Endothelial cell of umbilical vein (primary cell): ENCODE measurements at regions not wholly inside any gene's neighbourhood (a gene's known extent, or its start where the extent isn't known, plus 50 kb on each side); places are given as distances from the start of the nearest gene placed in this dataset.

ENCODE experiments used
- BruUV-seq: library from RNA; stranded (reverse); fragments of 400-500 nt; replicated peaks from 2 replicates; lab custom pipeline; 2021; lab: Mats Ljungman, UMichigan
- CTCF ChIA-PET: fragments of 300-600, 350-600 bp; sonication (Branson Sonifier 250); formaldehyde crosslinking; loops from one replicate; lab custom pipeline; 2021; ENCODE audit warnings: antibody characterized with exemption, inconsistent platforms; lab: Charles Lee
- POLR2A ChIA-PET: fragments of 300-600, 350-600 bp; sonication (Branson Sonifier 250); formaldehyde crosslinking; loops from one replicate; lab custom pipeline; 2021; ENCODE audit warnings: antibody characterized with exemption, inconsistent platforms; lab: Charles Lee
- DNase-seq: peaks from one replicate; pipeline ENCODE4 v3.0.0-alpha.2; 2011; ENCODE audit warnings: low read depth, low spot score
- FAIRE-seq: peaks from 2 replicates; lab custom pipeline; 2011; peaks lifted over from hg19 to GRCh38; lab: Jason Lieb, UNC
- H2AFZ ChIP-seq: 2 replicates; pipeline ENCODE4 v1.6.0; 2012; ENCODE audit warnings: low read depth, low read length, control low read depth, inconsistent platforms
- H3K27ac ChIP-seq: 2 replicates; pipeline ENCODE4 v1.5.1; 2011; ENCODE audit warnings: low read depth, mild to moderate bottlenecking, control low read depth, low read length, moderate library complexity; ENCODE audit not compliant: insufficient read depth
- H3K27me3 ChIP-seq, 2 experiments: 2 replicates each; pipeline versions ENCODE4 v1.6.0 to v1.6.1; 2011; ENCODE audit warnings: low read length in 2 of 2, mixed read lengths in 1 of 2; ENCODE audit not compliant: control insufficient read depth in 2 of 2, insufficient read depth in 2 of 2
- H3K36me3 ChIP-seq, 2 experiments: 2 replicates in 1 of 2; 3 replicates in 1 of 2; pipeline ENCODE4 v1.5.1; 2011; ENCODE audit warnings: low read length in 2 of 2, mild to moderate bottlenecking in 1 of 2, moderate library complexity in 1 of 2; ENCODE audit not compliant: control insufficient read depth in 2 of 2, insufficient read depth in 2 of 2; ENCODE audit errors: extremely low read depth in 1 of 2
- H3K4me1 ChIP-seq: 3 replicates; pipeline ENCODE4 v1.5.1; 2011; ENCODE audit warnings: mild to moderate bottlenecking, low read length; ENCODE audit not compliant: control insufficient read depth, insufficient read depth; ENCODE audit errors: extremely low read depth
- H3K4me2 ChIP-seq: 2 replicates; pipeline ENCODE4 v1.6.1; 2011; ENCODE audit warnings: low read length, control low read depth, mixed read lengths; ENCODE audit not compliant: insufficient read depth
- H3K4me3 ChIP-seq, 3 experiments: fragments of 200-600 bp in 1 of 3; sonication (generic), shearing (Covaris generic) in 1 of 3; replicated peaks in 1 of 3; 2 replicates each; pipeline ENCODE4 v1.5.1; 2011 to 2016; ENCODE audit warnings: control low read depth in 3 of 3, low read length in 3 of 3, mild to moderate bottlenecking in 2 of 3, inconsistent platforms in 1 of 3, low read depth in 1 of 3, moderate library complexity in 1 of 3; ENCODE audit not compliant: insufficient read depth in 1 of 3
- H3K79me2 ChIP-seq: 2 replicates; pipeline ENCODE4 v1.6.0; 2012; ENCODE audit warnings: low read length, inconsistent platforms; ENCODE audit not compliant: control insufficient read depth, insufficient read depth
- H3K9ac ChIP-seq: replicated peaks from 2 replicates; pipeline ENCODE3; 2011; ENCODE audit warnings: low read length, control low read depth; ENCODE audit not compliant: insufficient read depth; ENCODE audit errors: extremely low read depth
- H3K9me1 ChIP-seq: replicated peaks from 3 replicates; pipeline ENCODE4 v1.6.0; 2011; ENCODE audit warnings: mild to moderate bottlenecking, low read length; ENCODE audit not compliant: control insufficient read depth, insufficient read depth; ENCODE audit errors: extremely low read depth
- H3K9me3 ChIP-seq: replicated peaks from 2 replicates; pipeline ENCODE4 v1.5.1; 2012; ENCODE audit warnings: low read length, inconsistent platforms; ENCODE audit not compliant: control insufficient read depth, insufficient read depth
- H4K20me1 ChIP-seq: replicated peaks from 2 replicates; pipeline ENCODE3; 2011; ENCODE audit warnings: mild to moderate bottlenecking, low read length; ENCODE audit not compliant: control insufficient read depth, insufficient read depth; ENCODE audit errors: extremely low read depth
- EZH2 ChIP-seq: IDR thresholded peaks from 2 replicates; pipeline ENCODE4 v1.6.1; 2012; ENCODE audit warnings: borderline replicate concordance, low read depth, mild to moderate bottlenecking, moderate library complexity, low read length, inconsistent platforms; ENCODE audit not compliant: severe bottlenecking
- FOS ChIP-seq: IDR thresholded peaks from 2 replicates; pipeline ENCODE4 v1.6.1; 2011; ENCODE audit warnings: mild to moderate bottlenecking, low read length, moderate library complexity, borderline replicate concordance; ENCODE audit not compliant: insufficient read depth
- GATA2 ChIP-seq: IDR thresholded peaks from 2 replicates; pipeline ENCODE4 v1.7.0; 2011; ENCODE audit warnings: low read depth, mild to moderate bottlenecking, moderate library complexity, mixed read lengths, low read length; ENCODE audit not compliant: insufficient read length, insufficient read depth
- JUN ChIP-seq: IDR thresholded peaks from 2 replicates; pipeline ENCODE4 v1.6.1; 2011; ENCODE audit warnings: borderline replicate concordance, low read depth; ENCODE audit not compliant: insufficient read length, insufficient read depth
- MYC ChIP-seq: IDR thresholded peaks from one replicate; pipeline ENCODE4 v1.6.1; 2011; ENCODE audit warnings: mild to moderate bottlenecking, low read depth, low read length
- POLR2A ChIP-seq: IDR thresholded peaks from 2 replicates; pipeline ENCODE4 v1.6.1; 2012; ENCODE audit warnings: low read depth, mild to moderate bottlenecking, control low read depth, low read length
- POLR2AphosphoS5 ChIP-seq: IDR thresholded peaks from 2 replicates; pipeline ENCODE4 v1.6.1; 2012; ENCODE audit warnings: low read depth, mild to moderate bottlenecking, control low read depth, low read length, moderate library complexity; ENCODE audit not compliant: insufficient read depth
- dilution Hi-C: fragments of 300-500 bp; cut with MboI; formaldehyde crosslinking; loops from one replicate; pipeline ENCODE4 v1.15.0; 2019; ENCODE audit warnings: low sequenced_read_pairs; ENCODE audit not compliant: extremely low pct_ligation_motif_present
- intact Hi-C: fragments of 100-400 bp; cut with micrococcal nuclease; formaldehyde crosslinking; loops from one replicate; pipeline ENCODE4 v1.10.0; 2022
- TF ChIP-seq, protein P1 (sequence below): IDR thresholded peaks from 2 replicates; pipeline ENCODE4 v1.6.1; 2011; ENCODE audit not compliant: insufficient read depth, insufficient read length
- TF ChIP-seq, protein P2 (sequence below), 2 donors: IDR thresholded peaks; 1 replicate in 1 of 2; 2 replicates in 1 of 2; pipeline ENCODE4 v1.5.1; 2011; ENCODE audit warnings: low read length in 2 of 2, mild to moderate bottlenecking in 2 of 2, moderate library complexity in 2 of 2, control low read depth in 1 of 2, inconsistent platforms in 1 of 2, low read depth in 1 of 2; ENCODE audit not compliant: insufficient read depth in 1 of 2; ENCODE audit errors: extremely low read depth in 1 of 2

DNA sequence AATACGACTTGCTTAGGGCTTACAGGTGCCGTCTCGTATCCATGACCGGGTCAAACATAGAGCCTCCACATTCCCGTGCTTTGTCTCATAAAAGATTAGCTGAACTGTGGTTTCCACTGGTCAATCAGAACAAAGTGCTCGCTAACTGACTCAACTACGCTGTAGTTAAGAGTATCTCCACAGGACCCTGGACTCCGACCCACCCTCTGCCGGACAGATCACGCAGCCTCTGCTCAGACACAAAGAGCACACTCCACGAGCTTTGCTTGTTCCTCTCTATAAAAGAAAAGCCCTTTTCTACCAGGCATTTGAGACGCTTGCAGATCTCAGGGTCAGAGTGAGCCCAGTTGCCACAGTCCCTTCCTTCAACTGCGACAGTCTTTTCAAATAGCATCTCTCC lies 298.7 kb upstream of the CDH4 start:
- Histone ChIP-seq H3K79me2 (no peaks in the 10 kb centered on the region), H3K4me3 (no peak overlapping the region), H3K27ac (no peak overlapping the region), H3K4me2 (no peak overlapping the region), H3K9me3 (peaks cover 5% of the 10 kb centered on the region), H2AFZ (no peak overlapping the region), H3K9ac (no peak overlapping the region), H4K20me1 (no peaks in the 10 kb centered on the region), H3K4me1 (no peaks in the 10 kb centered on the region), H3K27me3 (no peaks in the 10 kb centered on the region), H3K36me3 (no peaks in the 10 kb centered on the region), H3K9me1 (no peaks in the 10 kb centered on the region)
- BruUV-seq = no TSS peak
- intact Hi-C loops (no loop called here), dilution Hi-C loops (no loop called here)
- CTCF ChIA-PET = no interaction called here
- POLR2A ChIA-PET = no interaction called here
- FAIRE-seq (no peak), DNase-seq (no peak)
- TF ChIP-seq FOS (no peak), POLR2AphosphoS5 (no peak), POLR2A (no peak), EZH2 (no peak), JUN (no peak), GATA2 (no peak), MYC (no peak)
- TF ChIP-seq, protein P1, sequence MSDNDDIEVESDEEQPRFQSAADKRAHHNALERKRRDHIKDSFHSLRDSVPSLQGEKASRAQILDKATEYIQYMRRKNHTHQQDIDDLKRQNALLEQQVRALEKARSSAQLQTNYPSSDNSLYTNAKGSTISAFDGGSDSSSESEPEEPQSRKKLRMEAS = no peak
- TF ChIP-seq, protein P2, sequence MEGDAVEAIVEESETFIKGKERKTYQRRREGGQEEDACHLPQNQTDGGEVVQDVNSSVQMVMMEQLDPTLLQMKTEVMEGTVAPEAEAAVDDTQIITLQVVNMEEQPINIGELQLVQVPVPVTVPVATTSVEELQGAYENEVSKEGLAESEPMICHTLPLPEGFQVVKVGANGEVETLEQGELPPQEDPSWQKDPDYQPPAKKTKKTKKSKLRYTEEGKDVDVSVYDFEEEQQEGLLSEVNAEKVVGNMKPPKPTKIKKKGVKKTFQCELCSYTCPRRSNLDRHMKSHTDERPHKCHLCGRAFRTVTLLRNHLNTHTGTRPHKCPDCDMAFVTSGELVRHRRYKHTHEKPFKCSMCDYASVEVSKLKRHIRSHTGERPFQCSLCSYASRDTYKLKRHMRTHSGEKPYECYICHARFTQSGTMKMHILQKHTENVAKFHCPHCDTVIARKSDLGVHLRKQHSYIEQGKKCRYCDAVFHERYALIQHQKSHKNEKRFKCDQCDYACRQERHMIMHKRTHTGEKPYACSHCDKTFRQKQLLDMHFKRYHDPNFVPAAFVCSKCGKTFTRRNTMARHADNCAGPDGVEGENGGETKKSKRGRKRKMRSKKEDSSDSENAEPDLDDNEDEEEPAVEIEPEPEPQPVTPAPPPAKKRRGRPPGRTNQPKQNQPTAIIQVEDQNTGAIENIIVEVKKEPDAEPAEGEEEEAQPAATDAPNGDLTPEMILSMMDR (IDR thresholded peaks at IDR 0.05; ENCODE audit: extremely low read depth in 1 of 2, insufficient read depth in 1 of 2, low read depth in 1 of 2, low read length in 2 of 2) = no peak
